NOMO-1 (cell line): ENCODE measurements at regions not wholly inside any gene's neighbourhood (a gene's known extent, or its start where the extent isn't known, plus 50 kb on each side); places are given as distances from the start of the nearest gene placed in this dataset.

ENCODE experiments used
- DNase-seq, 2 experiments: peaks; one replicate each; lab custom pipeline; 2025; ENCODE audit not compliant: unreplicated experiment in 2 of 2; lab: John Stamatoyannopoulos, UW

GRCh38 chr3:194075088-194075615 is 60.8 kb upstream of the HES1 start:
- DNase-seq: no peak

- DNase-seq: no peak
Measured at GRCh38 chr3:194075802-194076460, 60.0 kb upstream of the HES1 start.

GRCh38 chr3:194076475-194076874 is 59.5 kb upstream of the HES1 start:
- no peak for DNase-seq

- DNase-seq: no peak
Measured at GRCh38 chr3:194077602-194078001, 58.3 kb upstream of the HES1 start.

GRCh38 chr3:194078045-194078821 is 57.7 kb upstream of the HES1 start:
- no peak for DNase-seq

GRCh38 chr3:194079702-194080172 is 56.2 kb upstream of the HES1 start:
- peak in 1 of 2 experiments; percentile 39 for DNase-seq

- DNase-seq: no peak
Measured at GRCh38 chr3:194080436-194080835, 55.5 kb upstream of the HES1 start.

GRCh38 chr3:194080913-194081800 is 54.8 kb upstream of the HES1 start:
- no peak for DNase-seq

- DNase-seq: no peak
Measured at GRCh38 chr3:194081826-194082225, 54.1 kb upstream of the HES1 start.

- DNase-seq: no peak
Measured at GRCh38 chr3:194082743-194083636, 53.0 kb upstream of the HES1 start.

GRCh38 chr3:194083637-194084224 is 52.2 kb upstream of the HES1 start:
- no peak for DNase-seq

GRCh38 chr3:194084284-194084683 is 51.7 kb upstream of the HES1 start:
- DNase-seq: no peak
